GM18867 (cell line): ENCODE measurements at regions not wholly inside any gene's neighbourhood (a gene's known extent, or its start where the extent isn't known, plus 50 kb on each side); places are given as distances from the start of the nearest gene placed in this dataset.

Source experiments
- ATAC-seq: cut with Tn5 transposase; IDR thresholded peaks from one replicate; pipeline ENCODE4 v1.9.1; 2021; ENCODE audit warnings: mild to moderate bottlenecking, moderate library complexity; ENCODE audit not compliant: unreplicated experiment

DNA sequence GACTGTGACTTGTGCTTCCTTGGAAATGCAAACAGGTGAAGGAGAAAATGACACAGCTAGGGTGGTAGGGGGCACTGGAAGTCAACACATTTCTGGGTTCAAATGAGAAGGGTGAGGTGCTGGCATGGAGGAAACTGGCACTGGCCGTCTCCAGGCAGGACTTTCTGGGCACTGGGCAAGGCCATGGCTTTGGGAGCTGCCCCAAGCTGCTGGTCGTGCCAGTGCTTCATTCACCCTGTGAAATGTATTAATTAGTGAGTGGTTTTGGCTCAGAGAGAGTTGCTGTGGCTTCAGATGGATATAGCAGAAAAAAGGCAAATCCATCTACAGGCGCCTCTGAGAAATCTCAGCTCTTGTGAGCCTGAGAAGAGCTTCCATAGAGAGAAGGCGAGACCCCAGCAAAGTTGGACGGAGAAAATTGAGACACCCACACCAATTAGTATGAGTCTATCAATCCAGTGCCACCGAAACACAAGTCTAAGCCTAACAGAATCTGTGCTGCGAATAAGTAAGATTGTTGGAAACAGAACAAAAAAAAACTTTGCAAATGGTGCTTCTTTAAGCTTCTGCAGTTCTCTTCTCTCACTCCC, 202.1 kb upstream of the TNP1 start:
- no peak for ATAC-seq

DNA sequence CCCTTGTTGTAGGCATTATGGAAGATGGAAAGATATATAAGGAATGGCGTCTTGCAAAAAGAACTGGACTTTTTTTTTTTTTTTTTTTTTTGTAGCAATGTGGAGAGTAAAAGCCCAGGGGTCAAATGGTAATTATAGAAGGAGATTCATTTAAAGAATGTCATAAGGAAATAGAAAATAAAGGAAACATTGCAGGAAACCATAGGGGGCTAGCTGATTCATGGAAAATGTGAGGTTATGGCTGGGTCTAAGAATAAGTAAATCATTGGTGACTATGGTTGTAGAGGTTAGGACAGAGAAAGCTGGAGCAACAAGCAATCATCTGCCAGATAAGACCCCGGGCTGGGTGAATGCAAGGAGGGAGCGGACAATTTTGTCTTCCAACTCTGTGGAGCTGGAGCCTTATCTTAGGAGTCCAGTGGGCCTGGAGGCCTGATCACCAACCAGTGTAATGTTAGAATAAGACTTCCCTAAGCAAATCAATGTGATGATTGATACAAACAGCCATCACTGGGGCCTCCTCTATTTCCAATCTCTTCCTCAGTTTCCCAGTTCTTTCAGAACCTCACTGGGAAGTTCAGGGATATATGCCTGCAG, 201.2 kb upstream of the TNP1 start:
- ATAC-seq = no peak

DNA sequence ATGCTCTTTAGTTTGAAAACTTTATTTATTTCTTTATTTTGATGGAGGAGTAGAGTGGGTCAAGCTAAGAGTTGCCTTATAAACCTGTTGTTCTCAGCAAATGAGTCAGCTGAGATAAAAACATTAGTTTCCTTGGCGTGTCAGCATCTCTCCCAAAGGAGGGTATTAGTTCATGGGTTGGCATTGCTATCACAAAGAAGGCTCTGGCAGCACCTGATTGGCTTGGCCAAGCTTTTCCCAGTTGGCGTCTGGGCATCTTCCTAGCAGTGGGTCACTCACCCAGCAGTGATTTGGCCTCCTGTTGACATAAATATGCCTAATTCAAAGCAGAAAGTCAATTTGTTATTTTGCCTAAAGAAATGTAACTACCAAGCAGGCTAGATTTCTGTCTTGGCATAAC, 200.7 kb upstream of the TNP1 start:
- ATAC-seq = no peak

DNA sequence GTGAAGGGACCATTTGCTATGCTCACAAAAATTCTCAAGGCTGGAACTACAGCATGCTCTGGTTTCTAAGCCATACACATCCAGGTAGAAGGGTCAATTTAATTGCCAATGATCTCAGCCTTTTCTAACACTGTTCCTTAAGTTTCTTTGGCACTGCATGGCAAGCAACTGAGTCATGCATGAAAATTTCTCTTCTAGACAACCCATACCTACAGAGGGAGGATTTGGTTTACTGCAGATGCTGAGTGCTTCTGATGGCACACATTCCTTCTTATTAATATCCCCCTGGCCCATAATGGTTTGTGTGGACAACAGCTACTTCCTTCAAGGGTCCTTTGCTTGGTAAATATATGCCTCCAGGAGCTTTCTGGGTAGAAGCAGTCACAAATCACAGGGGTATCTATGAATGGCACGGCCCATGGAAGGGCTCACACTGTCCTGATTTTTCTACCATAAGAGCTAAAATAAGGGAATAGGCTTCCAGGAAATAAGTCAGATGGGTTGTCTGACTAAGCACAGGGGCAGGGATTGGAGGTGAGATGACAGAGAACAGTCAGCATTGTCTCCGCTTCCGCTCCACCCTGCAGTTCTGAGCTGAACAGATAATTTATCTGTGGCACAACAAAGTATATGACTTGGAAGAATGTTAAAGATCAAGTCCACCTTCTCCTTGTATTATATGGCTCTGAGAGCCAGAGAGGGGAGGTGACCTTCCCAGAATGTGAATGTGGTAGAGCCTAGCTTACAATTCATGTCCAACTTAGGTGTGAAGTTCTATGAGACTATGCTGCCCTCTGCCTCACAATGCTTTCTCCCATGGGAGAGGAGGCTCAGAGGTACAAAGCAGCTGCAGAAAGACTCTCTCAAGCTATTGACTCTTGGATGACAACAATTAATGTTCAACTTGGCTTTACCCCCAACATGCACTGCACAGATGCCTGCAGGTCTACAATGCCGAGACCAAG, 199.2 kb upstream of the TNP1 start:
- ATAC-seq = no peak

DNA sequence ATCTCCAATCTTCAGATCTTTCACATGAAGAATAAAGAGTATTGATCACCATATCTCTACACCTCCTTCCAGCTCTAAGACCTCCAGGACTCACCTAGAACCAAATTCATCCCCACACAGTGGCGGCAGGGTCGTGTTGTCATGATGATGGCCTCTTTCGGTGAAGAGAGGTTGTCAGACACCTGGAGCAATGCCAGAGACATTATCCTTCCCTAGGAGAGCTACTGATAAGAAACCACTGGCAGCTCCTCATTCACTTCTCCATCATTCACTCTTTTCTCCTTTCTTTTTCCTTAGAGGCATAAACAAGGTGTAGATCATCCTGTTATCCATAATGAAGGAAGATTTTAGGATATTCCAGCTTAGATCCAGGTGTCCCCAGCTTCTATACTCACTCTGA, 197.9 kb upstream of the TNP1 start:
- ATAC-seq = no peak

DNA sequence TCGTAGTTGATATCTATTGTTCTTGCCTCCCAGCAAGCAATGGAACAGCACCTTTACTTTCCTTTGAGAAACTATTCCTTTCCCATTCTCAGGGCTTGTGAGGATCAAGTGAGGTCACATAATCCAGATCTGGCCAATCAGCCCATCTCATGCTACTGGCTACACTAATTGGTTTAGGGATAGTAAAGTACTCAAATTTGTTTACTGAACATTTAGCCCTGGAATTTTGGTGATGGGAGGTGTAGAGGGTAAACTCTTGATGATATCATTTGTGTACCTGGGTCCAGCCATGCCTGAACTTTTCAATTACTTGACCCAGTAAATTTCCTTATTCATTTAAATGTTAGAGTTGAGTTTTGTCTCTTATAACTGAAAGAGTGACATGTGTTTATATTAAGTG, 195.8 kb upstream of the TNP1 start:
- ATAC-seq = no peak

DNA sequence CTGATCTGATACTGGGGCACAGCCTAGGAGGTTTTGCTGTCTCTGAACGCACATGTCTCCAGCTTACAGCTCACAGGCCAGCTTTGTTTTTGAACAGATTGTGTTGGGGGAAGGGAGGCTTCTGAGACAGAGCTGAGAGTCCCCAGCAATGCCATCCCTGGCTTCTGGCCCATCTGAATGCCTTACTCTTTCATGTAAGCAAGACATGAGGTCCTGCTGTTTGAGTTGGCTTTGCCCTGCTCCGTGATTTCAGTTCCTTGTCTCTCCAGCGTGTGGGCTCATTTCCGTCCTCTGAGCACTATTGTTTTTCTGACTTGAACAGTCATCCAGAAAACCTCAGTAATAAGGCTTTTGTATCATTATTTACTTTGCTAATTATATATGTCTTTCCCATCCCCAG, 194.9 kb upstream of the TNP1 start:
- ATAC-seq = no peak

DNA sequence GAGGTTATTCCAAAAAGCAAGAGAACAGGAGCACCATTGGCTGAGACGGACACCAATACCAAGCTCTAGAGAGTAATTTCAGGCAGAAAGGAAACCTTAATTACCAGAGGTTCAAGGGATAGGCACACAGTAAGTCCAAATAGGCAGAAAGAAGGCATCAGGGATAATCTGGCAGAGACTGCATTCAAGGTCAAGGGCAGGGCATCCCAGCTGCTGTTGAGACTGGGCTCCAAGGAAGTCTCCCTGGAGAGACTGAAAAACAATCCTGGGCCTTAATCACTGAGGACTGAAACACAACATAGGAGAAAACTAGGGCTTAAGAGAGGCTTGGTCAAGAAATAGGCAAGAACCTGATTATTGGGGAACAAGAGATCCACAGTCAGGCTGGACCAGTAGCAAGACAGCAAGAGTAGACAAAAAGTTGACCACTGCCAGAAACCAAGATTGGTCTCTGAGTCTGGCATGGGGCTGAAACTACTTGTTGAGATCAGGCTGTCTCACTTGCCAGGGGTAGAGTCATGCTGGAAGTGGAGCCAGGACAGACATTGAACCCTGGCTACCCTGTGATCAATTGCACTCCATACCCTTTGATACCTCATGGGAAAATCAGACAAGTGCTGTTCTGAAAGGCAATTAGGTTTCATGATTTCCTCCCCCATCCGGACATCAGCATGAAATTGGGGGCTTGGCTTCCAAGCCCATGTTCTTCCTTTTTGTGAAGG, 193.2 kb upstream of the TNP1 start:
- ATAC-seq = no peak

DNA sequence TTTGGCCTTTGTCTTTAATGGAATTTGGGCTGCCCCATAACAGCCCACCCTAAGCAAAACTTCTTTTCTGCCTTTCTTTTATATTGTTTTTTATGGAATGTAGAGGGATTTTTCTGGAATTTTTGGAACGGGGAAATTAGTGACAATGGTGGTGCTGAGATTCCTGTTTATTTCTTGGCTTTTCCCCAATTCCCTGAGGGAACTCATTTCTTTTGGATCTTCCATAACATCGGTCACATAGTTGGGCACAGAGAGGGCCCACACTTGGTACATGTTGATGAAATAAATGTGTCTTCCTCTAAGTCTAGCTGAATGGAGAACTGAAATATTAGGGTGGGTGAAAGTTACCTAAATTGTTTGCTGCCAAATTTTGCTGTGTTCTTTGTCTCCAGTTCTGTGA, 191.6 kb upstream of the TNP1 start:
- ATAC-seq = no peak

DNA sequence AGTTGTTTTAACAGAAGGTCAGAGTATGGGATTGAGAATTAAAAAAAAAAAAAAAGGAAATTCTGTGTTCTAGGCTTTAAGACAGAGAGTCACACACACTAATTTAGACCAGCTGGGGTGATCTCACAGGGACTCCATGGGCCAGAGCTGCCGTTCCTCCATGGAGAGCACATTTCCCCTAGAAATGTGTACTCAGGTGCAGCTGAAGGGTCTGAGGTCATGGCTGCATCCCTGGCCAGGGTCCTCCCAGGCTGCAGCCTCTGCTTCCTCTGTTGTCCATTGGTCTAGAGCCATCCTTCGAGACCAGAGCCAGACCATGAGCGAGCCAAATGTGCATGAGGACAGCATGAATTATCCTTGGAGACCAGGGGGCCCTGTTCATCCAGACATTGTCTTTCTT, 190.1 kb upstream of the TNP1 start:
- no peak for ATAC-seq

DNA sequence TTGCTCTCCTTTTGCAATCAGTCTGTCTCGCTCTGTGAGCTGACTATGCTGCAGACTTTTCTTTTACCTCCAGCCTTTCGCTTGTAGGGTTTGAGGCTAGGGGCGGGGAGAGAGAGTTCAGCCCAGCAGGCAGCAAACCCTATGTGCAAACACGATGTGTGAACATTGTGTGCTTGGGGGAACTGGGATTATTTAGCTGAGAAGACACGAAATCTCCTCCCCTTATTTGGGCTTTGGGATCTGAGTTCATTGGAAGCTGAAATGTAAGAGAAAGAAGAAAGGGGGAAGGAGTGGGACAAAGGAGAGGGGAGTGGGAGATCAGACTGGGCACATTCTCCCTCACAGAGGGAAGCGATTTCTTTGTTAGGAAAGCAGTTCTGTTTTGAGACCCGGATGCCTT, 189.6 kb upstream of the TNP1 start:
- ATAC-seq = no peak

DNA sequence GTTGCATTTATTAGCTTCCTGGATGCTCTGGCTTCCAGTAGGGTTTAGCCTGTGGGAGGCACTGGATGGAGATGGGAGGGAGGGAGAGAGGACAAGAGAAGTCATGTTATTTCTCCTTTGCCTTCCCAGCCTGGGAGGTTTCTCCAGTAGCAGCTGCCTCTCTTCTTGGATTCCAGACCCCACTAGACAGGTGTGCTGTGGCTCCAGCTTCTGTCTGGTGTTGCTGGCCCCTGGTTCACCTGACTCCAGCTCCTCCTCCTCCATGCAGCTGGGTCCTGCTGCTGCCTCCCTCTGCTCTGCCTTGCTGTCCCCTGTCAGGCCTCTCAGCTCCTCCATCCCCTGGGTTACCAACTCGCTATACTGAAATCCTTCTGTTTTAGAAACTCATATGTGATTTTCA, 188.9 kb upstream of the TNP1 start:
- no peak for ATAC-seq

DNA sequence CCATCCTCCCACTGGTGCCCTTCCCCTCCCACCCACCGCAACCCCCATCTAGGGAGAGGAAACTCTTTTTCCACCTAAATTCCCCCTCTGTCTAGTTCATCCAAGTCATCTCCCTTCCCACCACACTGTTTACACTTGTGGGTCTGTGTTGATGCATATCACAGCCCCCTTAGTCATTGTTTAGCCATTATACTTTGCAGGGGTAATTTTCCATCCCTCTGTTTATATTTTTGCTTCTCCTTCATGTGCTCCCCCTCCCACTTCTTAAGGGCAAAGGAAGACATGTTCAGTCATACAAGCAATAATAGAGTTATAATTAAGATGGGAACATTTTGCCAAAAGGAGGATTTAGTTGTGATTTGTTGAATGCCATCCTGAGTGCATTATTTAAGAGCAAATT, 187.8 kb upstream of the TNP1 start:
- ATAC-seq = no peak

DNA sequence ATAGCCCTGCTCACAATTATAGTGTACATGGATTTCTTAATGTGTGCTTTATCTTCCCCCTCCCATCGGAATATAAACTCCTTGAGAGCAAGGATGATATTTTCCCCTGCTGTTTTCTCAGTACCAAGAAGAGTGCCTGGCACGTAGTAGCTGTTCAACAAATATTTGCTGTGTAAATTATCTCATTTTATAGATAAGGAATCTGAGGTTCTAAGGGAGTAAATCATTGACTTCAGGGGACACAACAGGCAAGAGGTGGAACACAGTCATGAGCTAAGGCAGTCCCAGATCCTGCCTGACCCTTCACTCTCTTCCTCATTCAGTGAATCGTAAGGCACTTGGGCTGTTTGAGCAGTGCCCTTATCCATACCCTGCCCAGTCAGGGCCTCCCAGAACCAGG, 187.3 kb upstream of the TNP1 start:
- no peak for ATAC-seq

DNA sequence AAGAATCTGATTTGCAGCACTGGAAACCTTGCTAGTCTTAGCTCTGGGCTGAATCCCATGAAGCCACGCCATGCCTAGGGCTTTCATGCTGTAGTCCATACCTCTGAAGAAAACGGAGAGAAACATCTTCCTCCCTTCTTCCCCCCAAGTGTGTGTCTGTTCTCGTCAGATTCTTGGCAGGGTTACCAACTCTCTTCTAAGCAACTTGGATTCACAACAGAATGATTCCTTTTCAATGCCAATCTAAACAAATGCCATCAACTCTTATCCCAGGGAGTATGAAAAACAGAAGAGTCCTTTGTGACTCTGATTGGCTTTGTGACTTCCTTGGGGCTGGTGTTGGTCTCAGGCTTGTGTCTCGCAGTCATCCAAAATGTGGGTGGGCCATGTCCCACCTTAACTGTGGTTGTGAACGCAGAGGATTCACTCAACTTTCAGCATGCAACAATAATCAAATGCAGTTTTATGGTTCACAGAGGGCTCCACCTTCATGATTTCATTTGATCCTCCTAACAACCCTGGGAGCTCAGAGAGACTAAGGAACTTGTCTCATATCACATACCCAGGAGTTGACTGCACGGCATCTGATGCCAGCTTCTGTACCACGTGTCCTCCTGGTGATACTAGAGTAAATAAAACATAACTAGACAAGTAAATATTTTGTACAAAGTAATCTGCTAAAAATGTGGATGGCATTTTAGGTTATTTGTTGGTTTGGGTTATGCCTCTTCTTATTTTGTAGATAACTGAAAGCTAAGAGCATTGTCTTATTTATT, 186.0 kb upstream of the TNP1 start:
- ATAC-seq = no peak

DNA sequence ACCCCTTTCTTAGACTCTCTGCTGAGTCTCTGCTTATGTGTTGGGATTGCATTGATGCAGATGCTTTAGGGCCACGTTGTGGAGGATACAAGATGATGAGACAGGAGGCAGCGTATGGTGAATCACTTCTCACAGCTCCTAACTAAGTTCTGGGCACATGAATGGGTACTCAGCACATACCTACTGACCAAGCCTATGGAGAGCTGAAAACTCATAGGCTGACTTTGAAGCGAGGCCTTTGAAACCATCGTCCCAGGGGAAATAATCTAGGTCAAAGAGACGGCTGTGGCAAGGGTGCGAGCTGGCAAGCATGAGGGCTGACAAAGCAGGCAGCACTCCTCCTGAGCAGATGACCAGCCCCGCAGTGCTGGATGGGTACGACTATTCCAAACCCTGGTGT, 180.2 kb upstream of the TNP1 start:
- no peak for ATAC-seq

DNA sequence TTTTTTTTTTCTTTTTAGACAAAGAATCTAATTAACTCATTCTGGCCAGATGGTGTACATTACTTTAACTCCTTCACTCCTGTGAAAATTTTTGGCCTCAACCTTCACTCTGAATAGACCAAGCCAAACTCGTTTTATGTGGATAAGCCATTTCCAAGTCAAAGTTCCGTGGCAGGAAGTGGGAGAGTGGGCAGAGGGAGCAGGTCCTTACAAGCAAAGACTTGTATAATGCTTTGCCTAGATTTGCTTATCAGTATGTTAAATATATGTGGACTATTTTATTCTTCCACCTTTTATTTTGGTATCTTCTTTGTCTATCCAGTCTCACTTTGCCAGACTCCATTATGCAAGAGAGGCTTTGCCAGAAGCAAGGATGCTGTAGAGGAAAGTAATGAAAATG, 178.1 kb upstream of the TNP1 start:
- no peak for ATAC-seq

DNA sequence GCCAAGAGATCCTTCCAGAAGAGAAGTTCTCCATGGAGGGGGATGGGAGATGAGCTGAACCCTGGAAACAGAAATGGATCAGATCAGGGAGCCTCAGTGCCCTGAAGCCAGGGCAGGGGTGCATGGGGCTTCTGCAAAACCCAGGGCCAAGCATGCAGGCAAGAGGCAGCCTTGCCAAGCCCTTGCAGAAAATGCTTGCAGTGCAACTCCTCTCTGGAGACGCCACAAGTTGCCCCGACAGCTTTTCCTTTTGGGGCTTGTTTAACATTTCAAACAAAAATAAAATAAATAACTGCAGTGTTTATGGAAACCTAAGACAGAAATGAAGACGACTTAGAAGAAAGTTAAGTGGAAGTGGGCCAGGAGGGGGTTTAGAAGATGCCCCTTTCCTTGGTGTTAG, 177.5 kb upstream of the TNP1 start:
- ATAC-seq = no peak

DNA sequence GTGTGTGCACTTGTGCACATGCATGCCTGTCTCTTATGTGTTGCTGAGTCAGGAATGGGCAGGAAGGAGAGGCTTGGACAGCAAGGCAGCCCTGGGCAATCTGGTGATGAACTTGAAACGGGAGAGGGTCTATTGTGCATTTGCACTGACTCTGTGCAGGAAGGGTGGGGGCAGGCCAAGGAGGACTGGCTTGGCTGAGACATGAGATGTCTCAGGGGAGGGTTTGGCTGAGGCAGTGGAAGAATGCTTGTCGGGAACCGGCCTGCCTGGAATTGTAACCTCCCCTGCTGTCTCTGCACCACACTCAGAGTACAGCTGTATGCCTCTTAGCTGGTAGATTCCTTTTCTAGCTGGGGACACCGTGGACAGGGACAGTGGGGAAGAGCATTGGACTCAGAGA, 176.1 kb upstream of the TNP1 start:
- ATAC-seq = no peak

DNA sequence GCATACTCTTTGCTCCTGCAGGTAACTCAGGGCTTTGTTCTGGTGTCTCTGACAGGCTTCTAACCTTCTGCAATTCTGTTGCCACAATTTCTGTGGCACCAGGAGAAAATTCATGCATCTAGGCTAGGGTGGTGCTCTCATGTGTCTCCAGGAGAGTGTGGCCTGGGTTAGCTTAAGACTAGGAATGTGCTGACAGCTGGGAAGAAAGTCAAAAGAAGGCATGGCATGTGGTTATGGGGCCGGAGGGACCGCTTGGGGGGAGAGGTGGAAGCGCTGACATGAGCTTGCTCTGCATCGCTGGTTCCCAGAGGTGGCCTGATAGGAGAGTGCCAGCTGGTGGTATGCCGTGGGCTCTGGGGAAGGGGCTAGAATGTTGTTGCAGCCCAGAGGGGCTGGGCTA, 173.3 kb upstream of the TNP1 start:
- no peak for ATAC-seq

DNA sequence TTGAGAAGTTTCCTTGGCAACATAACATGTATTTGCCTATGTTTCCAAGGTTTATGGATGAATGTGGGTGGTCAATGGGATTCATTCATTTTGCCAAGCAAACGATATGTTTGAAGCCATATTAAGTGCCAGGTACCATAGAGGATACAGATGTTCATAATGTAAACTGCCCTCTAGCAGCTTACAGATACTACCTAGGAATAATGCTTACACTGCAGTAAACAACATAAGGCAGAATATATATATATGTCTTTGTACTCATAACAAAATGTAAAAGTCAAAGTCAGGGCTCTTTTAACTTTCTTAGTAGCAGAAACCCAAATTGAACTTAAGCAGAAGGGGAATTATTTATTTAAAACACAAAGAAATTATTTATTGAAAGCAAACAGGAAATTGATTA, 171.6 kb upstream of the TNP1 start:
- ATAC-seq = no peak
